ENCODE measurements at regions not wholly inside any gene's neighbourhood (a gene's known extent, or its start where the extent isn't known, plus 50 kb on each side); places are given as distances from the start of the nearest gene placed in this dataset.

GRCh38 chr5:14039063-14039462, 94.6 kb upstream of the DNAH5 start:
- no peaks in the 10 kb centered on the region for H3K27me3 ChIP-seq (ENCODE audit: control insufficient read depth in 4 of 4, insufficient read depth in 4 of 4, low read length in 3 of 4)
- H3K36me3 ChIP-seq (ENCODE audit: control insufficient read depth in 4 of 4, insufficient read depth in 3 of 4, low read depth in 1 of 4, low read length in 3 of 4) = no peaks in the 10 kb centered on the region
- 89% methylated on average over 7 of the region's 7 CpGs for WGBS
- no peak overlapping the region for H3K9ac ChIP-seq (ENCODE audit: low read depth in 1 of 2, low read length in 2 of 2)
- TF ChIP-seq RXRA (IDR thresholded peaks at IDR 0.05) (no peak), ATF3 (IDR thresholded peaks at IDR 0.05) (no peak), RAD21 (IDR thresholded peaks at IDR 0.05) (no peak), TAF1 (conservative IDR thresholded peaks at IDR 0.05) (no peak), FOXA2 (IDR thresholded peaks at IDR 0.05) (no peak), ZBTB33 (IDR thresholded peaks at IDR 0.05) (no peak), HNF4A (conservative IDR thresholded peaks at IDR 0.05) (no peak), NR2F2 (IDR thresholded peaks at IDR 0.05) (no peak), CTCF (IDR thresholded peaks at IDR 0.05; ENCODE audit: low read depth, low read length, missing input control) (no peak), YY1 (IDR thresholded peaks at IDR 0.05) (no peak), EGR1 (IDR thresholded peaks at IDR 0.05; ENCODE audit: low read depth in 2 of 2) (no peak), MAX (IDR thresholded peaks at IDR 0.05) (no peak), JUND (IDR thresholded peaks at IDR 0.05) (no peak), SP1 (IDR thresholded peaks at IDR 0.05) (no peak), FOXA1 (IDR thresholded peaks at IDR 0.05) (no peak), REST (IDR thresholded peaks at IDR 0.05) (no peak), GABPA (IDR thresholded peaks at IDR 0.05 in 1 of 2, conservative IDR thresholded peaks at IDR 0.05 in 1 of 2) (no peak), HNF4G (IDR thresholded peaks at IDR 0.05) (no peak)
- H3K4me3 ChIP-seq (ENCODE audit: low read depth in 1 of 3, low read length in 3 of 3) = no peak overlapping the region
- no peak for DNase-seq (ENCODE audit: low spot score)
- H3K4me1 ChIP-seq (ENCODE audit: control insufficient read depth in 4 of 4, insufficient read depth in 4 of 4, low read length in 3 of 4) = no peaks in the 10 kb centered on the region
- no peak overlapping the region for H3K27ac ChIP-seq (ENCODE audit: low read depth in 1 of 2, low read length in 2 of 2)
- no peaks in the 10 kb centered on the region for H3K9me3 ChIP-seq (ENCODE audit: control insufficient read depth in 4 of 4, low read length in 3 of 4)
